ENCODE measurements at regions not wholly inside any gene's neighbourhood (a gene's known extent, or its start where the extent isn't known, plus 50 kb on each side); places are given as distances from the start of the nearest gene placed in this dataset.
A peak's percentile ranks its signal among the peaks of the same experiment; 100 is the strongest.
"Not testable (repeated sequence)": the region's sequence is repeated elsewhere in the genome, so short reads cannot be mapped to it uniquely, and the experiment has no call there.

GRCh38 chr2:67294218-67294617, 102.9 kb upstream of the ETAA1 start:
- no peak for DNase-seq (ENCODE audit: low read depth)

- DNase-seq (ENCODE audit: low read depth): no peak
Observed at GRCh38 chr2:67295406-67295805, 101.7 kb upstream of the ETAA1 start.

GRCh38 chr2:67295851-67296250, 101.3 kb upstream of the ETAA1 start:
- peak; percentile 42 for DNase-seq (ENCODE audit: low read depth)

- no peak for DNase-seq (ENCODE audit: low read depth)
Observed at GRCh38 chr2:67304300-67304890, 92.7 kb upstream of the ETAA1 start.

GRCh38 chr2:67309281-67309680, 87.9 kb upstream of the ETAA1 start:
- DNase-seq (ENCODE audit: low read depth): peak; percentile 57

GRCh38 chr2:67311536-67311935, 85.6 kb upstream of the ETAA1 start:
- DNase-seq (ENCODE audit: low read depth): peak; percentile 88

- DNase-seq (ENCODE audit: low read depth): no peak
Observed at GRCh38 chr2:67312871-67313270, 84.3 kb upstream of the ETAA1 start.

GRCh38 chr2:67313536-67313935, 83.6 kb upstream of the ETAA1 start:
- no peak for DNase-seq (ENCODE audit: low read depth)

GRCh38 chr2:67318031-67318430, 79.1 kb upstream of the ETAA1 start:
- DNase-seq (ENCODE audit: low read depth): no peak

GRCh38 chr2:67318563-67318962, 78.6 kb upstream of the ETAA1 start:
- no peak for DNase-seq (ENCODE audit: low read depth)

- no peak for DNase-seq (ENCODE audit: low read depth)
Observed at GRCh38 chr2:67318993-67319481, 78.1 kb upstream of the ETAA1 start.

GRCh38 chr2:67320861-67321587, 76.1 kb upstream of the ETAA1 start:
- no peak for DNase-seq (ENCODE audit: low read depth)

- DNase-seq (ENCODE audit: low read depth): no peak
Observed at GRCh38 chr2:67321588-67321903, 75.6 kb upstream of the ETAA1 start.

- peak; percentile 80 for DNase-seq (ENCODE audit: low read depth)
Observed at GRCh38 chr2:67322353-67323001, 74.7 kb upstream of the ETAA1 start.

- DNase-seq (ENCODE audit: low read depth): no peak
Observed at GRCh38 chr2:67323209-67323991, 73.7 kb upstream of the ETAA1 start.

- DNase-seq (ENCODE audit: low read depth): no peak
Observed at GRCh38 chr2:67329513-67329912, 67.6 kb upstream of the ETAA1 start.

GRCh38 chr2:67329951-67330350, 67.2 kb upstream of the ETAA1 start:
- no peak for DNase-seq (ENCODE audit: low read depth)

GRCh38 chr2:67331419-67332086, 65.6 kb upstream of the ETAA1 start:
- DNase-seq (ENCODE audit: low read depth): not testable (repeated sequence)

- no peak for DNase-seq (ENCODE audit: low read depth)
Observed at GRCh38 chr2:67337903-67338302, 59.2 kb upstream of the ETAA1 start.

- no peak for DNase-seq (ENCODE audit: low read depth)
Observed at GRCh38 chr2:67338601-67339233, 58.4 kb upstream of the ETAA1 start.

- no peak for DNase-seq (ENCODE audit: low read depth)
Observed at GRCh38 chr2:67339234-67339885, 57.8 kb upstream of the ETAA1 start.

Data from ELR (cell line).